ENCODE measurements at regions not wholly inside any gene's neighbourhood (a gene's known extent, or its start where the extent isn't known, plus 50 kb on each side); places are given as distances from the start of the nearest gene placed in this dataset.
"Not testable (repeated sequence)": the region's sequence is repeated elsewhere in the genome, so short reads cannot be mapped to it uniquely, and the experiment has no call there.

- Mint-ChIP-seq H3K27me3 (ENCODE audit: low read depth, poor library complexity) (no peaks in the 10 kb centered on the region), H3K4me3 (no peak overlapping the region), H3K36me3 (ENCODE audit: low read depth) (no peaks in the 10 kb centered on the region), H3K4me1 (no peaks in the 10 kb centered on the region), H3K27ac (no peak overlapping the region), H3K9me3 (no peaks in the 10 kb centered on the region)
- no peak for DNase-seq
- TF ChIP-seq CTCF (IDR thresholded peaks at IDR 0.05) = no peak
These were observed 129.2 kb upstream of the MAN2A1 start for GRCh38 chr5:109560554-109560953.

- TF ChIP-seq CTCF (IDR thresholded peaks at IDR 0.05) = no peak
- H3K27ac Mint-ChIP-seq = no peak overlapping the region
- no peak for DNase-seq
- no peak overlapping the region for H3K4me3 Mint-ChIP-seq
- H3K27me3 Mint-ChIP-seq (ENCODE audit: low read depth, poor library complexity) = no peaks in the 10 kb centered on the region
- H3K4me1 Mint-ChIP-seq = no peaks in the 10 kb centered on the region
- peaks cover 2% of the 10 kb centered on the region for H3K9me3 Mint-ChIP-seq
- H3K36me3 Mint-ChIP-seq (ENCODE audit: low read depth) = no peaks in the 10 kb centered on the region
These were observed 130.8 kb upstream of the MAN2A1 start for GRCh38 chr5:109558952-109559351.

- no peak for TF ChIP-seq CTCF (IDR thresholded peaks at IDR 0.05)
- Mint-ChIP-seq H3K9me3 (peaks cover 8% of the 10 kb centered on the region), H3K27me3 (ENCODE audit: low read depth, poor library complexity) (no peaks in the 10 kb centered on the region), H3K4me1 (no peaks in the 10 kb centered on the region), H3K36me3 (ENCODE audit: low read depth) (no peaks in the 10 kb centered on the region), H3K27ac (no peak overlapping the region), H3K4me3 (no peak overlapping the region)
- no peak for DNase-seq
These were observed 131.4 kb upstream of the MAN2A1 start for GRCh38 chr5:109558364-109558763.

GRCh38 chr5:109553846-109554245 lies 135.9 kb upstream of the MAN2A1 start:
- Mint-ChIP-seq H3K27ac (no peak overlapping the region), H3K36me3 (ENCODE audit: low read depth) (peaks cover 6% of the 10 kb centered on the region), H3K9me3 (peaks cover 30% of the 10 kb centered on the region), H3K27me3 (ENCODE audit: low read depth, poor library complexity) (no peaks in the 10 kb centered on the region), H3K4me1 (no peaks in the 10 kb centered on the region), H3K4me3 (no peak overlapping the region)
- no peak for TF ChIP-seq CTCF (IDR thresholded peaks at IDR 0.05)
- no peak for DNase-seq

- not testable (repeated sequence) for H3K27ac Mint-ChIP-seq; H3K4me1 Mint-ChIP-seq; DNase-seq; H3K36me3 Mint-ChIP-seq (ENCODE audit: low read depth); H3K4me3 Mint-ChIP-seq; H3K27me3 Mint-ChIP-seq (ENCODE audit: low read depth, poor library complexity)
- H3K9me3 Mint-ChIP-seq = peaks cover 30% of the 10 kb centered on the region
These were observed 138.5 kb upstream of the MAN2A1 start for GRCh38 chr5:109551234-109551633.

- no peak for DNase-seq
- no peak overlapping the region for H3K4me3 Mint-ChIP-seq
- H3K27me3 Mint-ChIP-seq (ENCODE audit: low read depth, poor library complexity) = no peaks in the 10 kb centered on the region
- H3K36me3 Mint-ChIP-seq (ENCODE audit: low read depth) = peaks cover 6% of the 10 kb centered on the region
- H3K4me1 Mint-ChIP-seq = no peaks in the 10 kb centered on the region
- no peak for TF ChIP-seq CTCF (IDR thresholded peaks at IDR 0.05)
- H3K9me3 Mint-ChIP-seq = peaks cover 30% of the 10 kb centered on the region
- H3K27ac Mint-ChIP-seq = no peak overlapping the region
These were observed 139.7 kb upstream of the MAN2A1 start for GRCh38 chr5:109550077-109550476.
